SIG-M5 (cell line): ENCODE measurements at regions not wholly inside any gene's neighbourhood (a gene's known extent, or its start where the extent isn't known, plus 50 kb on each side); places are given as distances from the start of the nearest gene placed in this dataset.
A peak's percentile ranks its signal among the peaks of the same experiment; 100 is the strongest.

ENCODE experiments used
- DNase-seq: peaks from one replicate; lab custom pipeline; 2025; lab: John Stamatoyannopoulos, UW

DNA sequence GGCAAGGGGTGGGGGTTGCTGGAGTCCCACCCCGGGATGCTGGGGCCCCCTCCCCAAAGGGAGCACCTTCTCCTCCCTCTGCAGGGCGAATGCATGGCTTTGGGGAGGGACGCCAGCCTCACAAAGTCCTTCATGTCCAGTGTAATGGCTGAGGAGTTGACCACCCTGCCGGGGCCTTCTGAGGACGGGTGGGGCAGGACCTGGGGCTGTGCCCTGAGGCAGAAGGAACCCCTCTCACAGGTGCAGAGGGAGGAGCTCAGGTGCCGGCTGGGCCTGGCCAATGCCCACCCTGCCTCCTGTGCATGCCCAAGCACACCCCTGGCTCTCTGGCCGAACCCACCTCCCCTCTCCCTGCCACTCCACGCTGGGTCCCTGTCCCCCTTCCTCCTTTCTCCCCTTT lies 64.3 kb upstream of the RNU6ATAC start:
- DNase-seq: no peak

DNA sequence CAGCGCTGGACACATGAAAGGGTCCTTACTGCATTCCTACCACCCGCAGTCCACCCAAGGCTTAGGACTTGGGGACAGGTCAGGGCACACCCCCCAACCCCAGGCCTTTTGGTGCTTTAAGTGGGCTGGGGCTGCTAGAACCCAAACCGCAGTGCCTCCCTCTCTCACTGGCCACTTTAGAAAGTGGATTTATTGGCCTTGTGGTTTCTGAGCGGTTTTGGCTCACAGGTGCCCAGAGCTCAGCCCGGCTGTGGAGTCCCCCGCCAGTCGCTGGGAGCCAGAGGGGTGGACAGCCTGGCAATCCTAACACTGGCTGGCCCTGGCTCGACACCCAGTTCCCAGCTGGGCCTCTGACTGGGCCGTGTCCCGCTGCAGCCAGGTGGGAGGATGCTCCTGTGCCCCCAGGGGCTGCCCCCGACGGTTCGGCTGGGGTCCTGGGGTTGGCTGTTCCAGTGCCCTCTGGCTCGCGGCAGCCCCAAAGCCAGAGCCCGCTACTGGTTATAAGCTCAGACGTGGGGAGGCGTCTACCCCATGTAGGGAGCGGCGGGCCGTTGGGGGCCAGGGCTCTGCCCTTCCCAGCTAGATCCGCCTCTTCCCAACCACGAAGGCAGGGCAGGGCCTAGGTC lies 65.2 kb upstream of the RNU6ATAC start:
- no peak for DNase-seq

- DNase-seq: no peak
These were observed 66.0 kb upstream of the RNU6ATAC start for GRCh38 chr9:134230092-134230941.

GRCh38 chr9:134230942-134231325 lies 66.6 kb upstream of the RNU6ATAC start:
- DNase-seq: no peak

DNA sequence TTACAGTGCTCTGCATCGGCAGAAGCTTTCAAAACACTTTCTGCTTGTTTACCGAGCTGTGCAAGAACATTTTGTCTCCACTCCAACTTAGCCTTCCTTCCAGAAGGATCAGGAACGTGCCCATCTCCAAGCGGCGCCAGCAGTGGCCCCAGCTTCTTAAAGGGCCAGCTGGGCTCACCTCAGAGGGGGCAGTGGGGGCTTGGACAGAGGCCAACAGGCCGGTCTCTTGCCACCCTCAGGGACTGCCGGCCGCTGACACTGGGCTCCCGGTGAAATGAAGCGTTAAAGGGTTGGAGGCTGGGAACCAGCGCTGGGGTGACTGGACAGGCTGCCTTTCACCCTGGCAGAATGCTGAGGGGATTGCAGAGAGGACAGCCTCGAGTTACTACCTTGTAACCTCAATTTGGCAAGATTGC lies 67.0 kb upstream of the RNU6ATAC start:
- no peak for DNase-seq

DNA sequence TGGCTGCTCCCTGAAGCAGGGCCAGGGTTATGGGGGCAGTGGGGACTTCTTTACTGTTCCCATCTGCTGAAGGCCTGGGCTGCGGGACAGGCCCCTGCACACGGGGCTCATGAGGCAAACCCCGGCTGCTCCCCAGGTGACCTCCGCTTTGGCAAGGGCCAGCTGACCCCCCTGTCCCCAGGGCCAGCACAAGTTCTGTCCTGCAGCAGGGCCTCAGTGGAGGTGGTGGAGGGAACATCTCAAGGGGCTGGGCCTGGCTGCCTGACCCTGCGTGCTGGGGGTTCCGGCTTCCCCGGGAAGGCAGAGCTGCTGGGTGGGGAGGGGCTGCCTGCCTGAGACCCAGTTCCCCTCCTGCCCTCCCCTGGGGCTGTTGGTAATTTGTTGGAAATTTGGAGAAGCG lies 67.4 kb upstream of the RNU6ATAC start:
- DNase-seq: no peak

DNA sequence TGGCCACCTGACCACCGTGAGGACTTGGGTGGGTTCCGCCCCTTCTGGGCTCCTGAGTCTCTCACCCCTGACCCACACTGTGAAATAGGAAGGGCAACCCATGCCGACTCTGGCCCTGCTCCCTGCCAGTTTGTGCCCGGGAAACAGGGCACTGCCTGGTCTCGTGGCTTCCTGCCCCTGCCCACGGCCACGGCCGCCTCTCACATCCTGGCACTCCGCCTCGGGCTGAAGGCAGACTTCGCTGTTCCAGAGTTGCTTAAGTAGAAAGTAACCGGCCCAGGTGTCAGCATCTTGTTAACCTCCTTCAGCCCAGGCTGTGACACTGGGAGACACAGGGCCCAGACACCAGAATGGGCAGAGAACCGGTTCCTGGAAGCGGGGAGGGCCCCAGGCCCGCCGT lies 68.7 kb upstream of the RNU6ATAC start:
- DNase-seq: no peak

DNA sequence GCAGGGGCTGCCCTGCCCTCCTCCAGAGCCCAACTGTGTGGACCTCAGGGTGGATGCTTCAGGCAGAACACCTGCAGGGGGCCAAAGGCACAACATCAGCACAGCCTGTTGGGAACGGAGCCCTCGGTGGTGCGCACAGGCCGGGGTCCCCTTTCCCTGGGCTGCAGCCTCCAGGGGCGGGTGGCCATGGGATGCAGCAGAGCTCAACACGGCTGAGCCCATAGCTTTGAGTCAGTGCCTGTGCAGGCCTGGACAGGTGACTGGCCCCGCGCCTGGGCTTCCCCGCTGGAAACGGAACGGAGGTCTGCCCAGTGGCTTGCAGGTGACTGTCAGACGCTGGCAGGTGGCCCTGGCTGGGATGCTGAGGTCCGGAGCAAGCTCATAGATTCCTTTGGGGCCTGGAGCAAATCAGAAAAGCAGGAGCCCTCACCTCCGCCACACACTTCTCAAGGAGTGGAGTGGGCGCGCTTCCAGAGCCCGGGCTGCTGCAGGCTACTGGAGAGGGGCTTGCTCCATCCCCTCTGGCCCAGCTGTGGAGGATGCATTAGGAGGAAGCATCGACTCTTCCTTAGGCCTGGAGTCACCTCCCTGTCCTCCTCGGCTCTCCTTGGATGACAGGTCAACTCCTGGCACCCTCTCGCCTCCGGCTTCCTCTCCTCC lies 69.8 kb upstream of the RNU6ATAC start:
- DNase-seq: no peak

- no peak for DNase-seq
These were observed 70.5 kb upstream of the RNU6ATAC start for GRCh38 chr9:134234687-134235359.

GRCh38 chr9:134235366-134235765 lies 71.0 kb upstream of the RNU6ATAC start:
- no peak for DNase-seq

- no peak for DNase-seq
These were observed 71.6 kb upstream of the RNU6ATAC start for GRCh38 chr9:134236001-134236421.

DNA sequence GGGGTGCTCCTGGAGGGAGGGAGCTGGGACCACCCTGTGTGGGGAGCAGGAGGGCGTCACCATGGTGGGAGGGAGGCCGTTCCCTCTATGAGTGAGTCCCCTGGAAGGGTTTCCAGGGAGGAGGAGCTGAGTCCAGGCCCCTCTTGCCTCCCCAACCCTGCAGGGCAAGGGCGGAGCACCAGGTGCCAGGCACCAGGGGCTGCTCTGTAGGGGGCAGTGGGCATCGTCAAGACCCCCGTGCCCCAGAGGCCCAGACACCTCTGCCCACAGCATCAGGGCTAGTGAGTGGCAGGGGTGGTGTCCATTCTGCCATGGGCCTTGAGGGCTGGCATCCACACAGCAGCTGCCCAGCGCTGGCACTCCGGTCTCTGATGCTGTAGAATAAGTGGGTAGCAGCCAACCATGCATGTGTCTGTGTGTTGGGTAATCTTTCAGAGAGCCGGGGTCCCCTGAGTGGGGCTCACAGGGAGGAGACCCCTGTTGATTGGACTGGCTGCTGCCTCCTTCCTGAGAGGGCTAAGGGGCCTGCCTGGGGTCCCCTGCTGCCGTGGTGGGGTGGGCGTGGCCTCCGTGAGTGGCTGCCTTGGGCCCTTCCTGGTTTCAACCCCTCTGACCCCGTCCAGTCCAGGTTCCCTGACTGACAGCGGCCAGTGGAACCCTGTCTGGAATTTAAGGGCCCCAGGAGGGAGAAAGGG lies 72.7 kb upstream of the RNU6ATAC start:
- DNase-seq: no peak

DNA sequence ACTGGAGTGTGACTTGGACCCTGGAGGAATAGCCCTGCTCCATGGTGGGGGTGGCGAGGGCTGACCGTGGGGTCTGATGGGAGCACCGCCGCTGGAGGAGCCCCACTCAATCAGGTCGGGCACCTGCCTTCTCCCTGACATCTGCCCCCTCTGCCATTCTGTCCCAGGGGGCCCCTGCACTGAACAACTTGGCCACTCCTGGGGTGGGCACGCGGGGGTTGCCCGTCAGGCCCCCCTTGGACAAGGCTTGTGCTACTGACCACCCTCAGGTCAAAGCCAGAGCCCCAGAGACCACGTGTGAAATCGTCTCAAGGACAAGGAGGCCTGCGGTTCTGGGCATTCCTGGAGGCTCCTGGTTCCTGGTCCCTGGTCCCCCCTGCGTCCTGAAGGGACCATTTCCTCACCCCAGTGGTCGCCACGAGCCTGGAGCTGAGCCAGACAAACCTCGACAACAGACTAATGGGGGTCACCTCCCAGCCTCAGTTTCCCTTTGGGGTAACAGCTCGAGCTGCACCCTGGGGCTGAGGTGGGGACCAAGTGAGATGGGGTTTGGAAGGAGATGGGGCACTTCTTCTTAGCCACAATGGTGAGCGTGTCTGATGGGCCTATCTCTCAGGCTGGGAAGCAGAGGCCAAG lies 73.4 kb upstream of the RNU6ATAC start:
- no peak for DNase-seq

- DNase-seq: no peak
These were observed 75.0 kb upstream of the RNU6ATAC start for GRCh38 chr9:134239130-134239903.

- DNase-seq: no peak
These were observed 75.6 kb upstream of the RNU6ATAC start for GRCh38 chr9:134239939-134240338.

DNA sequence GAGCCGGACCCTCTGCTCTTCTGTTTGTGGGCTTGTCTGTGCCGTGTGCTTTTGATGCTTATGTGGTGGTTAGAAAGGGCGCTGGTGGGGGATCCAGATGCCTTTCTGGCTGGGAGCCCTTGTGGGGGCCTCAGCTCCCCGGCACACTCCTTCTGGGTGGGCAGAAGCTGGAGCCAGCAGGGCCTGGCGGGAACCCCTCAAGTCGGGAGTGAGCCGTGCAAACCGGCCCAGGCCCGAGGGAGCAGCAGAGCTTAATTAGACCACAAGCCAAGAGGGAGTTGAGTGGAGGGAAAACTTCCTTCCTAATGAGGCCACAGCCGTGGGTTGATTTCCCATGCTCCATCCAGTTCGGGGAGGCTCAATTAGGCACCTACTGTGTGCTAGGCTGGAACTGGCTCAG lies 76.0 kb upstream of the RNU6ATAC start:
- no peak for DNase-seq

DNA sequence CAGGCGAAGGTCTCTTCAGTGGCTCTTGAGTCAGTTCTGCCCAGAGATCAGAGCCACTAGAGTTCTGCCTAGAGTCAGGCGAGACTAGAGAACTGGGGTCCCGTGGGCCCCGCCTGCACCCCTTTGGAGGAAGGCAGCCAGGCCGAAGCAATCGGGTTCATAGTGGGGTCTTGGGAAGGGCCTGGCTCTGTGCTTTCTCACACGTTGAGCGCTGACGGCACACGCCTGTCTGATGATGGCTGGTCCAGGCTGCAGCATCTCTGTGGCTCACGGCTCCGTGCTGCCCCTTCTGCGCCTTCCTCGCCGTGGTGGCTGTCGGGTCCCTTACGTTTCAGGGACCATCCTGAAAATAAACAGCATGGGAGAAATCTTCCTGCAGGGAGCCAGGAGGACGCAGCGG lies 78.3 kb upstream of the RNU6ATAC start:
- DNase-seq: no peak

DNA sequence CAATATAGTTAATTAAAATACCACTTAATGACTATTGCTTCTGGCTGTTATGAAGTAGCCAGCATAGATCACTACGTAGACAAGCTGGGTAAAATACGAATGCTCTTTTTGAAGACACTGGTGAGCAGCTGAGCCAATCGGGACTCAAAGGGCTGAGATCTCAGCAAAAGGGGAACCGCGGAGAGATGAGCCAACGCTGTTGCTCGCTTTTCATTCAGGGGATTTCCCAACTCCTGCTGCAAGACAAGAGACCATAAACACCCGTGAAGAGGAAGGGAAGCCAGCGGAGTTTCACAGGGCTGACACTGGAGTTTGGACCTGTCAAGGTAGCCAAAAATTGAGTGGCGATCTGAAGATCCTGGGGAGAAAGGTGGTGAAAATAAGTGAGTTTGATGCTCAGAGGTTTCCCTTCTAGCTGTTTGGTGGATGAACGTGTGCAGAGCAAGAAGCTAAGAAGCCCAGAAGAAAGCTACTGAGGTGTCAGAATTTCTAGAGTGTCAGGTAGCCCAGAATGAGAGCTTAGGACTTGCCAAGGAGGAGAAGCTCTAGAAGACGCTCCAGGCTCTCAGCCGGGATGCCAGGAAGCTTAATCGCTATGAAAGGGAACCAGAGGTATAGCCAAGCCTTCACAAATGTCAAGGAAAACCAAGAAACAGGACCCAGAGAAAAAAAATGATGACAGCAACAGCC lies 79.6 kb upstream of the RNU6ATAC start:
- DNase-seq: peak; percentile 54

- no peak for DNase-seq
These were observed 80.8 kb upstream of the RNU6ATAC start for GRCh38 chr9:134245179-134245578.
